CD14-positive monocyte (primary cell): ENCODE measurements at regions not wholly inside any gene's neighbourhood (a gene's known extent, or its start where the extent isn't known, plus 50 kb on each side); places are given as distances from the start of the nearest gene placed in this dataset.

Experiments used
- DNase-seq, 3 donors: peaks; one replicate each; pipeline ENCODE4 v3.0.0-alpha.2; 2011 to 2022
- H2AFZ ChIP-seq: 2 replicates; pipeline ENCODE4 v1.6.0; 2012; ENCODE audit warnings: mild to moderate bottlenecking, low read depth, low read length, inconsistent platforms; ENCODE audit not compliant: insufficient read depth, poor library complexity, severe bottlenecking
- H3K27ac ChIP-seq, 2 donors: 1 replicate in 1 of 2; 2 replicates in 1 of 2; pipeline ENCODE4 v1.5.1; 2012 to 2013; ENCODE audit warnings: low read length in 2 of 2, control low read depth in 1 of 2, inconsistent platforms in 1 of 2, low read depth in 1 of 2, mild to moderate bottlenecking in 1 of 2
- H3K27me3 ChIP-seq, 2 donors: one replicate each; pipeline versions ENCODE4 v1.6.0 to v1.6.1; 2011 to 2013; ENCODE audit warnings: low read length in 2 of 2; ENCODE audit not compliant: control insufficient read depth in 2 of 2, insufficient read depth in 2 of 2
- H3K36me3 ChIP-seq, 2 donors: replicated peaks in 1 of 2; 1 replicate in 1 of 2; 2 replicates in 1 of 2; pipeline versions ENCODE4 v1.5.1 to v1.6.1; 2012 to 2013; ENCODE audit warnings: low read length in 2 of 2, control low read depth in 1 of 2, inconsistent platforms in 1 of 2, mild to moderate bottlenecking in 1 of 2; ENCODE audit not compliant: insufficient read depth in 2 of 2, control insufficient read depth in 1 of 2
- H3K4me1 ChIP-seq, 2 donors: 1 replicate in 1 of 2; 2 replicates in 1 of 2; pipeline versions ENCODE4 v1.5.1 to v1.6.1; 2012 to 2013; ENCODE audit warnings: low read length in 2 of 2, control low read depth in 1 of 2, inconsistent platforms in 1 of 2, mild to moderate bottlenecking in 1 of 2, moderate library complexity in 1 of 2; ENCODE audit not compliant: insufficient read depth in 2 of 2, control insufficient read depth in 1 of 2
- H3K4me2 ChIP-seq: replicated peaks from 2 replicates; pipeline ENCODE3; 2012; ENCODE audit warnings: low read length, moderate library complexity, mild to moderate bottlenecking; ENCODE audit not compliant: poor library complexity, severe bottlenecking; ENCODE audit errors: extremely low read depth
- H3K4me3 ChIP-seq, 3 experiments: fragments of 200-600 bp in 1 of 3; sonication (generic) in 1 of 3; replicated peaks in 1 of 3; 1 replicate in 2 of 3; 2 replicates in 1 of 3; pipeline ENCODE4 v1.5.1; 2011 to 2013; ENCODE audit warnings: low read length in 3 of 3, mild to moderate bottlenecking in 3 of 3, control low read depth in 2 of 3, low read depth in 2 of 3, inconsistent platforms in 1 of 3, moderate library complexity in 1 of 3
- H3K79me2 ChIP-seq: 2 replicates; pipeline ENCODE4 v1.6.0; 2012; ENCODE audit warnings: mild to moderate bottlenecking, control low read depth, inconsistent platforms, low read length, moderate library complexity; ENCODE audit not compliant: insufficient read depth
- H3K9ac ChIP-seq: 2 replicates; pipeline ENCODE4 v1.6.0; 2017; ENCODE audit warnings: low read length, mild to moderate bottlenecking; ENCODE audit not compliant: insufficient read depth, poor library complexity, severe bottlenecking
- H3K9me3 ChIP-seq, 2 donors: replicated peaks in 1 of 2; 1 replicate in 1 of 2; 2 replicates in 1 of 2; pipeline versions ENCODE4 v1.5.1 to v1.6.1; 2012 to 2013; ENCODE audit warnings: low read length in 2 of 2, control low read depth in 1 of 2; ENCODE audit not compliant: control insufficient read depth in 1 of 2, insufficient read depth in 1 of 2
- H4K20me1 ChIP-seq: 2 replicates; pipeline ENCODE4 v1.6.0; 2012; ENCODE audit warnings: mild to moderate bottlenecking, low read length, control low read depth, moderate library complexity; ENCODE audit not compliant: insufficient read depth
- H3K27ac Mint-ChIP-seq, 7 donors: one replicate each; pipeline ENCODE4 v1.8.0; 2020; ENCODE audit warnings: mild to moderate bottlenecking in 7 of 7, mixed read lengths in 7 of 7, moderate library complexity in 6 of 7, inconsistent platforms in 2 of 7
- H3K27me3 Mint-ChIP-seq, 3 donors: one replicate each; pipeline ENCODE4 v1.8.0; 2021 to 2022; ENCODE audit warnings: low read depth in 3 of 3, mild to moderate bottlenecking in 3 of 3, mixed read lengths in 3 of 3, moderate library complexity in 3 of 3, inconsistent platforms in 1 of 3
- H3K36me3 Mint-ChIP-seq, 2 donors: one replicate each; pipeline ENCODE4 v1.8.0; 2020; ENCODE audit warnings: mixed read lengths in 2 of 2, inconsistent platforms in 1 of 2, mild to moderate bottlenecking in 1 of 2
- H3K4me1 Mint-ChIP-seq: one replicate; pipeline ENCODE4 v1.8.0; 2020; ENCODE audit warnings: mild to moderate bottlenecking, mixed read lengths
- H3K4me3 Mint-ChIP-seq, 2 donors: one replicate each; pipeline ENCODE4 v1.8.0; 2020; ENCODE audit warnings: mild to moderate bottlenecking in 2 of 2, mixed read lengths in 2 of 2, moderate library complexity in 1 of 2
- H3K9me3 Mint-ChIP-seq, 7 donors: one replicate each; pipeline ENCODE4 v1.8.0; 2020 to 2022; ENCODE audit warnings: mixed read lengths in 7 of 7, mild to moderate bottlenecking in 6 of 7, moderate library complexity in 6 of 7, inconsistent platforms in 2 of 7
- CTCF ChIP-seq: fragments of 200-600 bp; IDR thresholded peaks from one replicate; pipeline ENCODE4 v1.8.0; 2022; ENCODE audit warnings: antibody characterized with exemption, mild to moderate bottlenecking
- WGBS: methylation state at CpG from one replicate; pipeline ENCODE4 v1.1.5; 2013; ENCODE audit warnings: missing lambda C conversion rate; ENCODE audit not compliant: insufficient coverage; 5-methylcytosine and 5-hydroxymethylcytosine counted together
- intact Hi-C, 2 donors: fragments of 100-400 bp; cut with micrococcal nuclease; formaldehyde crosslinking; loops; one replicate each; pipeline versions ENCODE4 v1.15.0 to v1.15.1; 2023

GRCh38 chr20:7571521-7572055 is 368.7 kb downstream of the HAO1 start:
- no peaks in the 10 kb centered on the region for H3K36me3 Mint-ChIP-seq
- H3K27ac ChIP-seq, result no peak overlapping the region
- H3K27me3 ChIP-seq, result no peaks in the 10 kb centered on the region
- peaks cover 0 to 3% (median 0%) of the 10 kb centered on the region in 7 donors for H3K9me3 Mint-ChIP-seq
- no peaks in the 10 kb centered on the region for H3K79me2 ChIP-seq
- no peak overlapping the region for H3K4me3 ChIP-seq
- H3K27me3 Mint-ChIP-seq, result peaks cover 0 to 1% (median 0%) of the 10 kb centered on the region in 3 donors
- no peak overlapping the region for H3K4me3 Mint-ChIP-seq
- no peak overlapping the region for H2AFZ ChIP-seq
- no peaks in the 10 kb centered on the region for H3K9me3 ChIP-seq
- no peak overlapping the region for H3K4me2 ChIP-seq
- DNase-seq, result no peak
- no peaks in the 10 kb centered on the region for H3K36me3 ChIP-seq
- no peaks in the 10 kb centered on the region for H3K4me1 ChIP-seq
- no peak overlapping the region for H3K9ac ChIP-seq
- no peak overlapping the region for H3K27ac Mint-ChIP-seq
- no peak for TF ChIP-seq CTCF
- no peaks in the 10 kb centered on the region for H3K4me1 Mint-ChIP-seq
- WGBS, result no CpG with 5 or more reads among the region's 5 CpGs
- intact Hi-C loops, result no loop called here
- no peaks in the 10 kb centered on the region for H4K20me1 ChIP-seq

- Histone ChIP-seq H3K4me2 (no peak overlapping the region), H3K4me3 (no peak overlapping the region), H3K9ac (no peak overlapping the region), H3K36me3 (no peaks in the 10 kb centered on the region), H2AFZ (no peak overlapping the region), H3K79me2 (no peaks in the 10 kb centered on the region), H3K27me3 (no peaks in the 10 kb centered on the region), H3K27ac (no peak overlapping the region), H3K4me1 (no peaks in the 10 kb centered on the region), H4K20me1 (no peaks in the 10 kb centered on the region), H3K9me3 (no peaks in the 10 kb centered on the region)
- no peak overlapping the region for H3K27ac Mint-ChIP-seq
- H3K9me3 Mint-ChIP-seq, result no peaks in the 10 kb centered on the region
- no peak for DNase-seq
- H3K27me3 Mint-ChIP-seq, result peaks cover 0 to 3% (median 0%) of the 10 kb centered on the region in 3 donors
- no peaks in the 10 kb centered on the region for H3K4me1 Mint-ChIP-seq
- no peak overlapping the region for H3K4me3 Mint-ChIP-seq
- intact Hi-C loops, result no loop called here
- 88% methylated on average over 2 of the region's 3 CpGs for WGBS
- TF ChIP-seq CTCF, result no peak
- no peaks in the 10 kb centered on the region for H3K36me3 Mint-ChIP-seq
These were observed 360.4 kb downstream of the HAO1 start for GRCh38 chr20:7579888-7580287.
